K562 (cell line): ENCODE measurements at regions not wholly inside any gene's neighbourhood (a gene's known extent, or its start where the extent isn't known, plus 50 kb on each side); places are given as distances from the start of the nearest gene placed in this dataset.

ENCODE experiments used
- ATAC-seq: fragments of 200-7000 bp; cut with Tn5 transposase; 3 replicates; pipeline ENCODE4 v1.9.1; 2020; ENCODE audit warnings: moderate library complexity
- BruUV-seq: library from RNA; stranded (reverse); fragments of 400-500 nt; replicated peaks from 2 replicates; lab custom pipeline; 2021; lab: Mats Ljungman, UMichigan
- CTCF ChIA-PET: fragments of 300-600 bp; formaldehyde crosslinking; extraction: SDS; loops from one replicate; lab custom pipeline; 2021; ENCODE audit warnings: low intra/inter-chr PET ratio; lab: Yijun Ruan, JAX
- POLR2A ChIA-PET: fragments of 300-600, 350-650 bp; sonication (Branson Sonifier 250); formaldehyde crosslinking; extraction: SDS; loops from one replicate; lab custom pipeline; 2021; ENCODE audit warnings: antibody characterized with exemption, inconsistent platforms; lab: Yijun Ruan, JAX
- DNase-seq, 4 experiments: peaks; one replicate each; pipeline versions ENCODE4 v3.0.0 to v3.0.0-alpha.2; 2011 to 2018; ENCODE audit warnings: low spot score in 3 of 4, mixed read lengths in 3 of 4; ENCODE audit errors: extremely low read depth in 1 of 4
- FAIRE-seq: peaks from 2 replicates; lab custom pipeline; 2011; peaks lifted over from hg19 to GRCh38; lab: Jason Lieb, UNC
- H2AFZ ChIP-seq: 2 replicates; pipeline ENCODE4 v1.6.0; 2011; ENCODE audit warnings: low read depth, low read length, control low read depth, inconsistent platforms
- H3K27ac ChIP-seq: fragments of 200-600 bp; 3 replicates; pipeline ENCODE4 v1.8.0; 2011; ENCODE audit warnings: low read depth, mild to moderate bottlenecking, control low read depth, inconsistent platforms, low read length, moderate library complexity, mixed read lengths; ENCODE audit errors: extremely low read depth
- H3K27me3 ChIP-seq, 2 experiments: fragments of 300-600 bp in 1 of 2; 2 replicates in 1 of 2; 3 replicates in 1 of 2; pipeline versions ENCODE4 v1.6.0 to v1.8.0; 2011; ENCODE audit warnings: inconsistent platforms in 2 of 2, low read length in 2 of 2, mild to moderate bottlenecking in 1 of 2, mixed read lengths in 1 of 2, moderate library complexity in 1 of 2; ENCODE audit not compliant: control insufficient read depth in 2 of 2, insufficient read depth in 2 of 2
- H3K36me3 ChIP-seq: fragments of 300-600 bp; 3 replicates; pipeline ENCODE4 v1.8.0; 2011; ENCODE audit warnings: mild to moderate bottlenecking, low read length, inconsistent platforms; ENCODE audit not compliant: control insufficient read depth, insufficient read depth
- H3K4me1 ChIP-seq, 2 experiments: fragments of 200-600 bp in 1 of 2; replicated peaks in 1 of 2; 2 replicates in 1 of 2; 3 replicates in 1 of 2; pipeline versions ENCODE4 v1.5.1 to v1.8.0; 2011; ENCODE audit warnings: inconsistent platforms in 2 of 2, low read length in 2 of 2, mild to moderate bottlenecking in 1 of 2, mixed read lengths in 1 of 2, moderate library complexity in 1 of 2; ENCODE audit not compliant: control insufficient read depth in 2 of 2, insufficient read depth in 2 of 2
- H3K4me2 ChIP-seq: 2 replicates; pipeline ENCODE4 v1.6.1; 2011; ENCODE audit warnings: low read length, control low read depth, inconsistent platforms, mixed read lengths; ENCODE audit not compliant: insufficient read depth
- H3K4me3 ChIP-seq: fragments of 200-600 bp; sonication (generic), shearing (Covaris generic); 2 replicates; pipeline ENCODE4 v1.5.1; 2016; ENCODE audit warnings: control low read depth, inconsistent platforms
- H3K79me2 ChIP-seq: fragments of 200-600 bp; 3 replicates; pipeline ENCODE4 v1.8.0; 2011; ENCODE audit warnings: low read length, inconsistent platforms; ENCODE audit not compliant: control insufficient read depth, insufficient read depth
- H3K9ac ChIP-seq, 2 experiments: 2 replicates each; pipeline versions ENCODE4 v1.6.0 to v1.6.1; 2011; ENCODE audit warnings: low read depth in 2 of 2, low read length in 2 of 2, control low read depth in 1 of 2, inconsistent platforms in 1 of 2, mild to moderate bottlenecking in 1 of 2, mixed read lengths in 1 of 2; ENCODE audit not compliant: insufficient read depth in 1 of 2
- H3K9me1 ChIP-seq: one replicate; pipeline ENCODE4 v1.6.0; 2011; ENCODE audit warnings: inconsistent platforms, mild to moderate bottlenecking, low read length, moderate library complexity; ENCODE audit not compliant: control insufficient read depth, insufficient read depth
- H3K9me3 ChIP-seq: replicated peaks from 2 replicates; pipeline ENCODE4 v1.5.1; 2011; ENCODE audit warnings: low read depth, low read length, inconsistent platforms; ENCODE audit not compliant: control insufficient read depth, insufficient read depth
- H4K20me1 ChIP-seq: replicated peaks from 2 replicates; pipeline ENCODE4 v1.6.1; 2011; ENCODE audit warnings: low read length, inconsistent platforms, mixed read lengths; ENCODE audit not compliant: control insufficient read depth, insufficient read depth
- IRF9 ChIP-seq: fragments of 450-650 bp; IDR thresholded peaks from 2 replicates; pipeline ENCODE4 v1.6.1; 2016; ENCODE audit warnings: missing biosample characterization, missing genetic modification characterization
- KDM1A ChIP-seq, 2 experiments: fragments of 450-650 bp; IDR thresholded peaks; 2 replicates each; pipeline ENCODE4 v1.6.1; 2016; ENCODE audit warnings: mild to moderate bottlenecking in 2 of 2
- LEF1 ChIP-seq: fragments of 450-650 bp; IDR thresholded peaks from 2 replicates; pipeline ENCODE4 v1.6.1; 2016; ENCODE audit warnings: mild to moderate bottlenecking
- PTBP1 ChIP-seq: fragments of 200-400 bp; formaldehyde crosslinking; IDR thresholded peaks from 2 replicates; pipeline ENCODE4 v1.6.1; 2017; ENCODE audit warnings: low read depth, low read length
- PURB ChIP-seq: sonication (generic); formaldehyde crosslinking; IDR thresholded peaks from 2 replicates; pipeline ENCODE4 v1.9.0; 2021; ENCODE audit warnings: low read depth, mild to moderate bottlenecking, missing genetic modification reagents
- SPI1 ChIP-seq: IDR thresholded peaks from 2 replicates; pipeline ENCODE4 v1.6.1; 2011; ENCODE audit warnings: low read depth, low read length, control low read depth, borderline replicate concordance
- TRIM25 ChIP-seq: fragments of 450-650 bp; IDR thresholded peaks from 2 replicates; pipeline ENCODE4 v1.7.0; 2016; ENCODE audit warnings: borderline replicate concordance
- WGBS: fragments of 100-300 bp; shearing (Covaris generic); methylation state at CpG from one replicate; pipeline ENCODE4 v1.1.6; 2016; ENCODE audit warnings: low coverage, mixed read lengths; ENCODE audit not compliant: insufficient coverage; ENCODE audit errors: missing lambda C conversion rate; 5-methylcytosine and 5-hydroxymethylcytosine counted together
- in situ Hi-C: fragments of 300-500 bp; cut with MboI; formaldehyde crosslinking; loops from 4 replicates; pipeline ENCODE4 v1.15.0; 2018; ENCODE audit warnings: inconsistent platforms, mixed read lengths
- intact Hi-C: fragments of 100-400 bp; cut with micrococcal nuclease; formaldehyde crosslinking; loops from 2 replicates; pipeline ENCODE4 v1.14.2; 2022
- TF ChIP-seq, protein P1 (sequence below): fragments of 250-450 bp; sonication (Bioruptor Pico); IDR thresholded peaks from 2 replicates; pipeline ENCODE4 v1.5.0; 2020; ENCODE audit warnings: mild to moderate bottlenecking, borderline replicate concordance

DNA sequence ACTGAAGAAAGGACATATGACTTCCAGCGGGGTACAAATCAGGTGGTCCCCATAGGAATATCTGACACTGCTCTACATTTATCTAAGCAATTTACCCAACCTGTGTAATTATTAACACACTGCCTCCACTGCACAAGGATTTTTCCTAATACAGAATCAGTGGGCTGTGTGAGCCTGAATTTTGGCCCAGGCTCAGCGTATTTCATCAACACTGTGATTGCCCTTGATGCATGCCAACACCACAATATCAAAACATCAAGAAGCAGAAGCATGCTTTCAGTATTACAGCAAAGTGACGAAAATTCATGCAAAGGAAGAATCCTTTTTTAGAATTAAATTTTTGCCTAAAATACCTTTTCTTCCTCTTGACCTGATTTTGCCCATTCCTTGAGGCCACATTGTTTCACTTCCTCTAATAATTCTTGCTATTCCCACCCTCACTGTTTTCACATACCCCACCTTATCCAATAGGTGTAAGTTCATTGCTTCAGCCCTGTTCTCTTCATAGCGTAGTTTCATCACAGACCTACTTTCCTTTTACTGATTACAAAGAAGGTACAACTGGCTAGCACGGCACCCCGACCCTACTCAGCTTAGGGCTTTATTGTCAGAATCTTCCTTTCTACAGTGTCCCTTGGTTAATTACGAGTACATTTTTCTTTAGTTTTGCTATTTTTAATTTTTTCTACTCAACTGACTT lies 83.7 kb upstream of the PTCHD4 start:
- intact Hi-C loops, result no loop called here
- no TSS peak for BruUV-seq
- H3K27ac ChIP-seq, result no peak overlapping the region

More for the DNA sequence above, 83.7 kb upstream of the PTCHD4 start:
- Histone ChIP-seq H3K79me2 (no peaks in the 10 kb centered on the region), H3K27me3 (no peaks in the 10 kb centered on the region), H3K4me3 (no peak overlapping the region), H3K9me1 (no peaks in the 10 kb centered on the region), H3K36me3 (no peaks in the 10 kb centered on the region), H3K9me3 (no peaks in the 10 kb centered on the region), H4K20me1 (no peaks in the 10 kb centered on the region), H3K9ac (no peak overlapping the region), H2AFZ (no peak overlapping the region), H3K4me2 (no peak overlapping the region), H3K4me1 (no peaks in the 10 kb centered on the region)
- DNase-seq, result no peak
- in situ Hi-C loops, result no loop called here
- no peak for TF ChIP-seq KDM1A (IDR thresholded peaks at IDR 0.05)
- no peak for TF ChIP-seq IRF9 (tag)
- TF ChIP-seq, protein P1, sequence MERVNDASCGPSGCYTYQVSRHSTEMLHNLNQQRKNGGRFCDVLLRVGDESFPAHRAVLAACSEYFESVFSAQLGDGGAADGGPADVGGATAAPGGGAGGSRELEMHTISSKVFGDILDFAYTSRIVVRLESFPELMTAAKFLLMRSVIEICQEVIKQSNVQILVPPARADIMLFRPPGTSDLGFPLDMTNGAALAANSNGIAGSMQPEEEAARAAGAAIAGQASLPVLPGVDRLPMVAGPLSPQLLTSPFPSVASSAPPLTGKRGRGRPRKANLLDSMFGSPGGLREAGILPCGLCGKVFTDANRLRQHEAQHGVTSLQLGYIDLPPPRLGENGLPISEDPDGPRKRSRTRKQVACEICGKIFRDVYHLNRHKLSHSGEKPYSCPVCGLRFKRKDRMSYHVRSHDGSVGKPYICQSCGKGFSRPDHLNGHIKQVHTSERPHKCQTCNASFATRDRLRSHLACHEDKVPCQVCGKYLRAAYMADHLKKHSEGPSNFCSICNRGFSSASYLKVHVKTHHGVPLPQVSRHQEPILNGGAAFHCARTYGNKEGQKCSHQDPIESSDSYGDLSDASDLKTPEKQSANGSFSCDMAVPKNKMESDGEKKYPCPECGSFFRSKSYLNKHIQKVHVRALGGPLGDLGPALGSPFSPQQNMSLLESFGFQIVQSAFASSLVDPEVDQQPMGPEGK (CRISPR knock-in tag), result no peak
- TF ChIP-seq PURB (CRISPR knock-in tag), result no peak
- no peak for TF ChIP-seq SPI1
- no peak for TF ChIP-seq PTBP1
- TF ChIP-seq LEF1, result no peak
- no peak for TF ChIP-seq TRIM25
- POLR2A ChIA-PET, result no interaction called here
- ATAC-seq, result no peak
- no peak for FAIRE-seq
- WGBS, result 3% methylated on average over 7 of the region's 7 CpGs
- CTCF ChIA-PET, result no interaction called here
